ENCODE measurements at regions not wholly inside any gene's neighbourhood (a gene's known extent, or its start where the extent isn't known, plus 50 kb on each side); places are given as distances from the start of the nearest gene placed in this dataset.

DNA sequence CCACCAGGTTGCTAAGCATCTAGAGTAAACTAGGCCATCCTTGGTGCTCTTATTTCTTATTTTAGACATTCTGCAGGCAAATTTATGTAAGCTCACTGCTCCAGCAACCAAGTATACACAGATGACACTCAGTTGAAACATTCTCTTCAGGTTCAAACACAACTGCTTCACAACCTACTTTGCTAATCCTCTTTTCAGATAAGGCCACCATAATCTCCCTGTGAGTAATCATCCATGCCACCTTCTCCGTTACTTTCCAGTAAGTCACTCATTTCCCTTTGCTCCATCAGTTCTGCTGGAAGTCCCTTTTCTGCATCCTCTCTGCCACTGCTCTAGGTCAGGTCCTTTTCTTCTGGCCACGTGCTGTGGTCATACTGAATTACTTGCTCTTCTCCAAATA is 120.2 kb upstream of the WDFY3 start:
- TF ChIP-seq, protein P1, sequence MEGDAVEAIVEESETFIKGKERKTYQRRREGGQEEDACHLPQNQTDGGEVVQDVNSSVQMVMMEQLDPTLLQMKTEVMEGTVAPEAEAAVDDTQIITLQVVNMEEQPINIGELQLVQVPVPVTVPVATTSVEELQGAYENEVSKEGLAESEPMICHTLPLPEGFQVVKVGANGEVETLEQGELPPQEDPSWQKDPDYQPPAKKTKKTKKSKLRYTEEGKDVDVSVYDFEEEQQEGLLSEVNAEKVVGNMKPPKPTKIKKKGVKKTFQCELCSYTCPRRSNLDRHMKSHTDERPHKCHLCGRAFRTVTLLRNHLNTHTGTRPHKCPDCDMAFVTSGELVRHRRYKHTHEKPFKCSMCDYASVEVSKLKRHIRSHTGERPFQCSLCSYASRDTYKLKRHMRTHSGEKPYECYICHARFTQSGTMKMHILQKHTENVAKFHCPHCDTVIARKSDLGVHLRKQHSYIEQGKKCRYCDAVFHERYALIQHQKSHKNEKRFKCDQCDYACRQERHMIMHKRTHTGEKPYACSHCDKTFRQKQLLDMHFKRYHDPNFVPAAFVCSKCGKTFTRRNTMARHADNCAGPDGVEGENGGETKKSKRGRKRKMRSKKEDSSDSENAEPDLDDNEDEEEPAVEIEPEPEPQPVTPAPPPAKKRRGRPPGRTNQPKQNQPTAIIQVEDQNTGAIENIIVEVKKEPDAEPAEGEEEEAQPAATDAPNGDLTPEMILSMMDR (IDR thresholded peaks at IDR 0.05; ENCODE audit: low read depth, low read length): no peak
- TF ChIP-seq, protein P2, sequence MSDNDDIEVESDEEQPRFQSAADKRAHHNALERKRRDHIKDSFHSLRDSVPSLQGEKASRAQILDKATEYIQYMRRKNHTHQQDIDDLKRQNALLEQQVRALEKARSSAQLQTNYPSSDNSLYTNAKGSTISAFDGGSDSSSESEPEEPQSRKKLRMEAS (IDR thresholded peaks at IDR 0.05; ENCODE audit: low read depth, low read length): no peak
